ENCODE measurements at regions not wholly inside any gene's neighbourhood (a gene's known extent, or its start where the extent isn't known, plus 50 kb on each side); places are given as distances from the start of the nearest gene placed in this dataset.

GRCh38 chr2:150571121-150571520, 83.7 kb upstream of the RND3 start:
- no peak for DNase-seq

GRCh38 chr2:150570712-150571111, 83.2 kb upstream of the RND3 start:
- DNase-seq = no peak

DNA sequence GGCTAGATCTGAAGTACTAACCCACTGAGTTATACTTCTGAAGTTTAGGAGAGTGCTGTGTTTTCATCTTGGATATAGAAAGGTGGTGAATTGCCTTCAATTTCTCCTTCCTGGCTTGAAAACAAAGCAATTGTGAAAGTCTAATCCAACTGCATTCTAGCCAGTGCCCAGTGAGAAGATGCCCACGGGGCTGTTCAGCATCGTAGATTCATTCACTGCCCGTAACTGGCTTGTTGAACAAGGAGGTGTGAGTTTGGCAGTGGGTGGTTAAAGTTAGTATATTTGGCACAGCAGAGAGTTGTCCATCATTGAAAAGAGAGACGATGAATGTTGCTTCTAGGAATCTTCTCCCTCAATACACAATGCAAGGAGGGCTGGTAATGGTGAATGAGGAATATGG, 82.3 kb upstream of the RND3 start:
- DNase-seq = no peak

DNA sequence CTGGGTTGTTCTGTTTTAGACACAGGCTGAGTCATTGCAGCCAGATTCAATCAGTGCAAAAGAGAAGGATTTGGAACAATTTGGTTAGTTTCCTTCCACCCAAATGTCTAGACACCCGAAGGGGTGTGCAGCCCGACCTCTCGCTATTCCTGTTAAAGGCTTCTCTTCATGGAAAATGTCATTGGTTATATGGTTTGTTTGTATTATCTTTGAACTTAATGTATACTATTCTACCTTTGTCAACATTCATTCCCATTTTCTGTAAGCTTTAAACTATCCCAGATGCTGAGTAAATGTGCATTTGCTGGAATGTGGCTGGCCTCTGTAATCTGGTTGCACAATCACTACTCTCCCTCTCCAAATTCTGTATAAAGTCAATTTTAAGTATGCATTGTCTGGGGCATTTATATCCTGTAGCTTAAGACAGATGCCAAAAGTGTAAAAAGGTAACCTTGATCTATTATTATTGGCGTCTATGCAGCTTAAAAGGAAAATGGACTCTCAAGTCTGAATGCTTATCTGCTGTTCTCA, 80.4 kb upstream of the RND3 start:
- no peak for DNase-seq

GRCh38 chr2:150566289-150566688, 78.8 kb upstream of the RND3 start:
- DNase-seq = no peak

GRCh38 chr2:150561076-150561475, 73.6 kb upstream of the RND3 start:
- DNase-seq = no peak

DNA sequence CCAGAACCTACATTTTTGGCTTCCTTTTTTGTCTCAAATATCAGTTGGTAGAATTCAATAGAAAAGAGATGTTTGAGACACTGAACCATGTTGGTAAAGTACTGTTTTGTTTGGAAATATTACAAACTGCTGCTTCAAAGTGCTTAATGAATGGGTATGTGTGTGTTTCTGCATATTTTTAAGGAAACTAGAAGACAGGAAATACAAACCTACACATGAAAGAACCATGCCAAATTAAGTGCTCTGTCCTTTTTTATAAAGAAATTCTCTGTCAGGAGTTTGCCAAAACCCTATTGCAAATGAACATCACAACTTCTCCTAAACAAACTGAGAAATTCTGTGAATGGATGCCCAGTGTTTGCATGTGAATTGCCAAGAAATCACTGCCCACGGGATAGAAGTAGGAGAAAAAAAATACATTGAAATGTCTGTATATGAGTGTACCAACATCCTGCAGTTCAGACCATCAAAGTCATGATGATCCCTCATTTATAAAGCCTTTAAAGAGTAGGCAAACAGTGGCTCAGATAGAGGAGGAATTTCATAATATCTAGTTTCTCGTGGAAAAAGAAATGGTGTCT, 69.6 kb upstream of the RND3 start:
- DNase-seq = no peak

DNA sequence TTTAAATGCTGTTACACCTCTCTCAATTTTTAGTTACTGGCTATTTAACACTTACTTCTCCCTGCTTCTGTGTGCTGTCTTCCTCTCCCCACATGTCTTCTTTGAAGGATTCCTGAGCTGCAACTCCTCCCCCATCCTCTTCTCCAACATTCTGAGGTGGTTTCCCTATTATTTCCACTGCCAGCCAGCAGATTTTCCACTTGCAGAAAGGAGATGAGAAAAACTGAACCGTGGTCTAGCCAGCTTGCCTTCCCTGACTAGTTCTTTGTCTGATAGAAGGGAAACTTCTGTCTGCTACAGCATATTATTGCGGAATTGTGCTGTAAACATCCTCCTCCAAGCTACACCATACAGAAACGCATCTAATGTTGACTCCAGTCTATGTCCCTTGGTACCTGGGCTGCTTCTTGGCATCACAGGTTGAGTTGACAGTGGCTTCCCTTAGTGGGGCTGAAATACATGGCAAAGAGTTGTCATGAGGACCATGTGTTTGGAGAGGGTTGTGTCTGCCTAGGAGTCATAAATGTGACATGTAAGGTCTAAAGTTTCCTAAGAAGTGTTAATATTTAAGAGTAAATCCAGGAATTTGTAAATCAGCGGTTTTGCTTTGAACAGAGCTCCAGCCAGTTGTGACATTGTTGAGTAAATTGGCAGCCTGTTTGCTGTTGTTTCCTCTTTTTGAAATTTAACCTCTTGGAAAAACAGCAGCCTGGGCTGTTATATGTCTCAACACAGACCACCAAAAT, 68.3 kb upstream of the RND3 start:
- no peak for DNase-seq

- no peak for DNase-seq
These were observed 66.6 kb upstream of the RND3 start for GRCh38 chr2:150554046-150554445.

DNA sequence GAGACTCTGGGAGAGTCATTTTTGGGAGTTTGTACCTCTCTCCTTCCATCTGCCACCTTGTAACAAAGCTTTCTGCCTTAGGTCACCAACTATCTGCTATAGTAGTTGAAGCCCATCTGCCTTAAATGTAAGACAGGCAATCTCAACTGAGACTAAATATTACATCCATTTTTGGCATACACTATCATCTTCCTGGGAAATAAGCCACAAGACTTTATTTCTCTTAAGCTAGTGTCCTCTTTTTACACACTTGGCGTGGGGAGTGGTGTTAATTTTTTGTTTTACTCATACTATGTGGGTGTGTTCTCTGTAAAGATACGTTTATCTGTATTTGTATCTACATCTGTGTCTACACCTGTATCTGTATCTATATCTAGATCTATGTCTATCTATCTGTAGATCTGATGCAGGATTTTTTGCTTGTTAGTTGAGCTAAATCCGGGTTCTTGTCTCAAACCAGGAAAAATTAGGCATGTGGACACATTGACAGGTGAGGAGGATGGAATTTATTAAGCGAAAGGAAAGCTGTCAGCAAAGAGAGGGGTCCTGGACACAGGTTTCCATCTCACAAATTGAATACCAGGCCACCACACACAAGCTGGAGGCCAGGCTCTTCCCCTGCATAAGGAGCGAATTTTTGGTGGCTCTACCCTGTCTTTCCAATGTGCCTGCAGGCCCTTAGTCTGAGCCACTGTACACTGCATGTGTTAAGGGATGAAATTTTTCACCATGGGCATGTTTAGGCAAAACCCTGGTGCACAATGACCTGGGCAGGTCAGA, 64.8 kb upstream of the RND3 start:
- DNase-seq = no peak

- no peak for DNase-seq
These were observed 61.9 kb upstream of the RND3 start for GRCh38 chr2:150549381-150549780.

DNA sequence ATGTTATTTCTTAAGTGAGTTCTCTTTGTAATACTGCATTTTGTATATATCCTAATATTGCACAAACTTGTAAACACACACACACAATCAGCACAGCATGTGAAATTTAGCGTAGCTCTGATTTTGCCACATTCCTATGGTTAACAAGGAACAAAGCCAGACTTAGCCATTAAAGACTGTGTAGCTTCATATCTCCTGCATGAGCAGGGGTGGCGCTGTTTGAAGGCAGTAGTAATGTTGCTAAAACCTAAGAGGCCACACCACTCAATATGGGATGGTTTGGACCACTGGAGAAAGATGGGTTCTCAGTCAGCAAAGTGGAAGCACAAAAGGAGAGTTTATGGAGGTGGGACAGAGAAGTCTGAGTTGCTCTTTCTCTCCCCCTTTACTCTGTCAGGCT, 61.1 kb upstream of the RND3 start:
- DNase-seq = peak; percentile 24

GRCh38 chr2:150545916-150546315, 58.4 kb upstream of the RND3 start:
- no peak for DNase-seq

DNA sequence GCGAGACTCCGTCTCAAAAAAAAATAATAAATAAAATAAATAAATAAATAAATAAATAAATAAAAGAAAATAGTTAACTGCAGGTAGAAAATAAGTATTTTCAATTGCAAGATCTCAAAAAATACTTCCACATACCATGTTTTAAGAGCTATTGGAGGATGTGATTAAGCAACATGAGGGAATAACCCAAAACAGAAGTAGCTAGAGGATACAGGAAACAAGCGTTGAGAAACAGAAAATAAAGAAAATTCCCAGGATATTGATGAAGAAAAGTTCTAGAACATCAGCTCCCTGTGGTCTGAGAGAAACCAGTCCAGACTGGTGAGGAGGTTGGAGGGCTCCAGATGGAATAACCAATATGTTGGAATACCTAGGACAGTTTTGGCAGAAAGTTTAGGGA, 57.3 kb upstream of the RND3 start:
- no peak for DNase-seq

DNA sequence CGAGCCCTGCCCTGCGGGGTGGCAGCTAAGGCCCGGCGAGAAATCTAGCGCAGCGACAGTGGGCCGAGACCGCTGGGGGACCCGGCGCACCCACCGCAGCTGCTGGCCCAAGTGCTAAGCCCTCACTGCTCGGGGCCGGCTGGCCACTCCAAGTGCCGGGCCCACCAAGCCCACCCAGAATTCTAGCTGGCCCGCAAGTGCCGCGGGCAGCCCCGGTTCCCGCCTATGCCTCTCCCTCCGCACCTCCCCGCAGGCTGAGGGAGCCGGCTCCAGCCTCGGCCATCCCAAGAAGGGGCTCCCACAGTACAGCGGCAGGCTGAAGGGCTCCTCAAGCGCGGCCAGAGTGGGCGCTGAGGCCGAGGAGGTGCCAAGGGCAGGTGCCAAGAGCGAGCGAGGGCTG, 55.2 kb upstream of the RND3 start:
- no peak for DNase-seq

DNA sequence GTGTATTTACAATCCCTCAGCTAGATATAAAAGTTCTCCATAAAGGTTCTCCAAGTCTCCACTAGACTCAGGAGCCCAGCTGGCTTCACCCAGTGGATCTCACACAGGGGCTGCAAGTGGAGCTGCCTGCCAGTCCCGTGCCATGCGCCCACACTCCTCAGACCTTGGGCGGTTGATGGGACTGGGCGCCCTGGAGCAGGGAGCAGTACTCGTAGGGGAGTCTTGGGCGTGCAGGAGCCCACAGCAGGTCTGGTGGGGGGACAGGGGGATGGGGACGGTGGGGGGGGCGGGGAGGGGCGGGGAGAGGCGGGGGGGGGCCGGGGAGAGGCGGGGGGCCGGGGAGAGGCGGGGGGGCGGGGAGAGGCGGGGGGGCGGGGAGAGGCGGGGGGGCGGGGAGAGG, 54.7 kb upstream of the RND3 start:
- DNase-seq = no peak

- no peak for DNase-seq
These were observed 51.3 kb upstream of the RND3 start for GRCh38 chr2:150538651-150539201.

Data from OCI-M1 (cell line).